Ishikawa (cell line): ENCODE measurements at regions not wholly inside any gene's neighbourhood (a gene's known extent, or its start where the extent isn't known, plus 50 kb on each side); places are given as distances from the start of the nearest gene placed in this dataset.

Experiments
- CEBPB ChIP-seq: IDR thresholded peaks from 2 replicates; pipeline ENCODE4 v1.6.1; 2012
- EP300 ChIP-seq: IDR thresholded peaks from 2 replicates; pipeline ENCODE4 v1.6.1; 2012; ENCODE audit warnings: borderline replicate concordance
- FOXM1 ChIP-seq: IDR thresholded peaks from 2 replicates; pipeline ENCODE4 v1.6.1; 2012; ENCODE audit warnings: low read depth, borderline replicate concordance
- MAX ChIP-seq: IDR thresholded peaks from 2 replicates; pipeline ENCODE4 v1.6.1; 2012
- NFIC ChIP-seq: IDR thresholded peaks from 2 replicates; pipeline ENCODE4 v1.6.1; 2012
- REST ChIP-seq: IDR thresholded peaks from 2 replicates; pipeline ENCODE4 v1.6.1; 2012; ENCODE audit warnings: low read depth, mild to moderate bottlenecking
- TAF1 ChIP-seq: IDR thresholded peaks from 2 replicates; pipeline ENCODE4 v1.6.1; 2012; ENCODE audit warnings: low read depth, mild to moderate bottlenecking
- TCF12 ChIP-seq: IDR thresholded peaks from 2 replicates; pipeline ENCODE4 v1.6.1; 2012; ENCODE audit warnings: low read depth
- TEAD4 ChIP-seq: IDR thresholded peaks from 2 replicates; pipeline ENCODE4 v1.6.1; 2012
- USF1 ChIP-seq: IDR thresholded peaks from 2 replicates; pipeline ENCODE4 v1.6.1; 2012
- YY1 ChIP-seq: IDR thresholded peaks from 2 replicates; pipeline ENCODE4 v1.6.1; 2012; ENCODE audit warnings: low read depth
- ZBTB7A ChIP-seq: IDR thresholded peaks from 2 replicates; pipeline ENCODE4 v1.6.1; 2012; ENCODE audit warnings: low read depth

- TF ChIP-seq TAF1 (no peak), NFIC (no peak), MAX (no peak), CEBPB (no peak), EP300 (no peak), REST (no peak), ZBTB7A (no peak), FOXM1 (no peak), USF1 (no peak), YY1 (no peak), TCF12 (no peak), TEAD4 (no peak)
These were observed 557.6 kb upstream of the FANCL start for GRCh38 chr2:58798676-58799208.
